ENCODE measurements at regions not wholly inside any gene's neighbourhood (a gene's known extent, or its start where the extent isn't known, plus 50 kb on each side); places are given as distances from the start of the nearest gene placed in this dataset.
A peak's percentile ranks its signal among the peaks of the same experiment; 100 is the strongest.
"Not testable (repeated sequence)": the region's sequence is repeated elsewhere in the genome, so short reads cannot be mapped to it uniquely, and the experiment has no call there.

GRCh38 chr21:9883571-9884282 lies 637.7 kb upstream of the TPTE start:
- not testable (repeated sequence) for DNase-seq (ENCODE audit: low spot score)

GRCh38 chr21:9888500-9888899 lies 632.9 kb upstream of the TPTE start:
- not testable (repeated sequence) for DNase-seq (ENCODE audit: low spot score)

DNA sequence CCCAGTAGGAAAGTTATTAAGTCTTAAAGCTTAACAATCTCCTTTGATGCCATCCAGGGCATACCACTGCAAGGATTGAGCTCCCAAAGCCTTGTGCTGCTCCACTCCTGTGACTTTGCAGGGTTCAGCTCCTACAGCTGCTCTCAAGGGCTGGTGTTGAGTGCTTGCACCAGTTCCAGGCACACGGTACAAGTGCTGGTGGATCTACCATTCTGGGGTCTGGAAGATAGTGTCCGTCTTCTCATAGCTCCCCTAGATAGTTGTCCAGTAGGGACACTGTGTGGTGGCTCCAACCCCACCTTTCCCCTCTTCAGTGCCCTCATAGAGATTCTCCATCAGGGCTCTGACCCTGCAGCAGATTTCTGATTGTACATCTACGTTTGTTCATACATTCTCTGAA lies 617.8 kb upstream of the TPTE start:
- peak; percentile 89 for DNase-seq (ENCODE audit: low spot score)

GRCh38 chr21:9914135-9914534 lies 607.2 kb upstream of the TPTE start:
- DNase-seq (ENCODE audit: low spot score): not testable (repeated sequence)

DNA sequence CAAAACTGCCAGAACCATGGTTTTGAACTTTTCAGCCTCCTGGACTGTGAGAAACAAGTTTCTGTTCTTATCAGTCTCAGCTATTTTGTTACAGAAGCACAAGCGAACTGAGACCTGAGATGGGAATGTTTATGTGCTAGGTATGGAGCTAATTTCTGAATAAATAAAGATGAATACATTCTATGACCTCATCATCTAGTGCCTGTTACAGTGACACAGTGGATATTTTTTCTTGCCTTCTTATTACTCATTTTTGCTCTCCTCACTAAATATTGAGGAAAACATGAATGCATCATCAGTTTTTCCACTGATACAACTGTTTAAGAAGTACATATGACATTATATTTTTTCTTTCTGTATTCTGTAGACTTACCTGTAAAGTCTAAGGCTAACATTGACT lies 601.9 kb upstream of the TPTE start:
- DNase-seq (ENCODE audit: low spot score): not testable (repeated sequence)

DNA sequence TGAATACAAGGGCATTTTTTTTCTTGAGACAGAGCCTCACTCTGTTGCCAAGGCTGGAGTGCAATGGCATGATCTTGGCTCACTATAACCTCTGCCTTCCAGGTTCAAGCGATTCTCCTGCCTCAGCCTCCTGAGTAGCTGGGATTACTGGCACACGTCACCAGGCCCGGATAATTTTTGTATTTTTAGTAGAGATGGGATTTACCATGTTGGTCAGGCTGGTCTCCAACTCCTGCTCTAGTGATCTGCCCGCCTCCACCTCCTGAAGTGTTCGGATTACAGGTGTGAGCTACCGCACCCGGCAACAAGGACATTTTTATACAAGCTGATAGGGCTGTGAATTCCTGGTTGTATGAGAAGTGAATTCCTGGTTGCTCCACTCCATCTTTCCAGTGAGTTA lies 577.7 kb upstream of the TPTE start:
- not testable (repeated sequence) for DNase-seq (ENCODE audit: low spot score)

DNA sequence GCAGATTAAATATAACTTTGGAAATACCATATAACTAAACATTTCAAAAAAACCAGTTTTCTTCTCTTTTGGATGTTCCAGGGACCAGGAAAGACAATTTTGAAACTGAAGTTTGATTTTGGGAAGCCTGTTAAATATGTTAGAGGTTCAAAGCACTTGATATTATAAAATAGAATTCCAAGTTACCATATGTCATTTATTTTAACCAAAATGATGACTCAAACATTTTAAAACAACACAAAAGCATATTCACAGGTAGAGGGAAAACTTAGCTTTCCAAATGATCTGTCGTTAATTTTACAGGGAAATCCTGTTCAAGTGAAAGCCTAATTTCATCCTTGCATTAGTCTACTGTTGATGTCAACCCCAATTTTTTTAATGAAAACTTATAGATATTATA lies 575.3 kb upstream of the TPTE start:
- not testable (repeated sequence) for DNase-seq (ENCODE audit: low spot score)

GRCh38 chr21:9949510-9950289 lies 571.7 kb upstream of the TPTE start:
- DNase-seq (ENCODE audit: low spot score): not testable (repeated sequence)

DNA sequence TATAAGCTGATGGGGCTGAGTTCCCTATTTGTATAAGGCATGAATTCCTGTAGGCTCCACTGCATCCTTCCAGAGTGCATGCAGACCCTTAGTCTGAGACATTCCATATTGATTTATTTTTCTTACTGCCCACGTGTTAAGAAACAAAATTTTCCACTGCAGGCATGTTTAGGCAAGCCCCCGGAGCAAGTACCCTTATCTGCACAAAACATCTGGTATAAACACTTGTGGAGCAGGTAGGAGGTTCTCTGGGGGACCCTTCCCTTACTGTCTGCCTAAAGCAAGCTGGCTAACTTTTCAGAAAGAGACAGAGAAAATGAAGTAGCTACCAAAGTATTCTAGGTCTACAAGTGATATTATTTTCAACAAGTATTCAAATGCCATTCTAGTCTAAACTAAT lies 571.0 kb upstream of the TPTE start:
- DNase-seq (ENCODE audit: low spot score): not testable (repeated sequence)

GRCh38 chr21:9958791-9959190 lies 562.6 kb upstream of the TPTE start:
- not testable (repeated sequence) for DNase-seq (ENCODE audit: low spot score)

DNA sequence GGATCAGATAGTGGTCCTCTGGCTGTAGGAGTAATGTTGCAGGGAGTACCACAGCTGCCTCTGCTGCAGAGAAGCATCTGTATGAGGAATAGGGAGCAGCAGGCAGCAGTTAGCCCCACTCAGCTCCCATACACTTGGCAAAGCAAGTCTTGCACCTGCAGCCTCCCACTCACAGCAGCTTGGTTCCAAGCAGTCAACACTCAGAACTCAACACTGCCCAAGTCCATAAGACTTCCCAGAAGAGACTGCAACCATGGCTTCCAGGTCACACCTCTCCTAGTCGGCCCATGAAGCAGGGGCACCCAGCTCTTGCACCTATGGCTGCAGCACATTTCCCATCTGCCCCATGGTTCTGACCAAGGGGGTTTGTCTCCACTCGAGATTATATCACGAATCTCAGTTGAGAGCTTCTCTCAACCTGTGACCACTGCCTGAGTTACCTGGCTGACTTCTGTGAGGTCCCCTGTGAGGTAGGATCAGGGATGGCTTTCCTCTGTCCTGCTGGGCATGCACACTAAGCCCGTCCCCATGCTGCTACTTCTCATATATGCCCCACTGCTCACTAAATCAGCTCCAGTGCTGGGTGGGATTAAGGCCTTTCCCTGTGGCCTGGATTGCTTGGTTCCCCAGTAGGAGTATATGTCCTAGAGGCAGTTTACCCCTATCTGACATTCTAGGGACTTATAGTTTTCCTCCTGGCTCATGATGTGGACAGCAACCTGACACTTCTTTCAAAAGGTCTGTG lies 562.0 kb upstream of the TPTE start:
- peak; percentile 88 for DNase-seq (ENCODE audit: low spot score)

DNA sequence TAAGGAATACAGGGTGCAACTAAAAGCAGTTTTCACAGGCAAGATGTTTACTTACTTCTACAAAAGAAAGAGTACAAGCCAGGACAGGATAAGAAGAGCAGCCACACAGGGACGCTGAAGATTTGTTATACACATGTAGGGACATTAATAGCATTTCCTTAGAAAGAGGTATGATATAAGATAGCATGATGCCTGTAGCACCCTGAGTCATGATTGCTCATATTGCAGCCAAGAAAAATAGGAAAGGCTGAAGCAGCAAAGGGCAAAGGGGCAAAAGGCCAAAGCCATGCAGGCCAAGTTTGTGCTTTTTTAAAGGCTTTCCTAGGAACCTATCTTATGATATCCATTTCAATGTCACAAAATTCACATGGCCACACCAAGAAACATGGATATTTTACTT lies 552.0 kb upstream of the TPTE start:
- DNase-seq (ENCODE audit: low spot score): not testable (repeated sequence)

DNA sequence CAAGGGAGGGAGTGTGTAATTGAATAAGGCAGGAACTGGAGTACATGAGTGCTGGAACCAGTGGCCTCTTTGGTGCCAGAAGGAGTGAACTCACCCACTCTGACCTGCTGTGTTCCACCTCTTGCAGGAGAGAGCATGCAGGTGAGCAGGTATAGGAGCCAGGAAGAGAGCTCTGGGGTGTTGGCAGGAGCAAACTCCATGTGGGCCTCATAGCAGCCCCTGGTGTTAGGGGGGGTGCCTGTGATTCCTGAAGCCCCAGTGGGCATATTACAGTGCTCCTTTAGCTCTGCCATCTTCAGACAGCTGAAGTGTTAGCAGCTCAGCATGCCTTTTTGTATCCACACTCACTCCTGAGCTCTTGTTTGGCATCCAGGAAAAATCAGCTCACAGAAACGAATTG lies 549.4 kb upstream of the TPTE start:
- DNase-seq (ENCODE audit: low spot score): not testable (repeated sequence)

DNA sequence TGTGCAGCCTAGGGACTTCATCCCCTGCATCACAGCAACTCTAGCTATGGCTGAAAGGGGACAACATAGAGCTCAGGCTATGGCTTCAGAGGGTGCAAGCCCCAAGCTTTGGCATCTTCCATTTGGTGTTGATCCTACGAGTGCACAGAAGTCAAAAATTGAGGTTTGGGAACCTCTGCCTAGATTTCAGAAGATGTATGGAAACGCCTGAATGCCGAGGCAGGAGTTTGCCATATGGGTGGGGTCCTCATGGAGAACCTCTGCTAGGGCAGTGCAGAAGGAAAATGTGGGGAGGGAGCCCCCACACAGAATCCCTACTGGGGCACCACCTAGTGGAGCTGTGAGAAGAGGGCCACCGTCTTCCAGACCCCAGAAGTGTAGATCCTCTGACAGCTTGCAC lies 543.0 kb upstream of the TPTE start:
- not testable (repeated sequence) for DNase-seq (ENCODE audit: low spot score)

GRCh38 chr21:9997507-9997906 lies 523.9 kb upstream of the TPTE start:
- not testable (repeated sequence) for DNase-seq (ENCODE audit: low spot score)

- not testable (repeated sequence) for DNase-seq (ENCODE audit: low spot score)
Measured at GRCh38 chr21:10002762-10003313, 518.5 kb upstream of the TPTE start.

DNA sequence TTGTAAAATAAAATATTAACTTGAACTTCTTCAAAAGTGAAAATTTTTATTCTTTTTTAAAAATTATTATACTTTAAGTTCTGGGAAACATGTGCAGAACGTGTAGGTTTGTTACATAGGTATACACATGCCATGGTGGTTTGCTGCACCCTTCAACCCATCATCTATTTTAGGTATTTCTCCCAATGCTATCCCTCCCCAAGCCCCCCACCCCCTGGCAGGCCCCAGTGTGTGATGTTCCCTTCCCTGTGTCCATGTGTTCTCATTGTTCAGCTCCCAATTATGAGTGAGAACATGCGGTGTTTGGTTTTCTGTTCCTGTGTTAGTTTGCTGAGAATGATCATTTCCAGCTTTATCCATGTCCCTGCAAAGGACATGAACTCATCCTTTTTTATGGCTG lies 515.6 kb upstream of the TPTE start:
- not testable (repeated sequence) for DNase-seq (ENCODE audit: low spot score)

GRCh38 chr21:10016991-10017390 lies 504.4 kb upstream of the TPTE start:
- not testable (repeated sequence) for DNase-seq (ENCODE audit: low spot score)

DNA sequence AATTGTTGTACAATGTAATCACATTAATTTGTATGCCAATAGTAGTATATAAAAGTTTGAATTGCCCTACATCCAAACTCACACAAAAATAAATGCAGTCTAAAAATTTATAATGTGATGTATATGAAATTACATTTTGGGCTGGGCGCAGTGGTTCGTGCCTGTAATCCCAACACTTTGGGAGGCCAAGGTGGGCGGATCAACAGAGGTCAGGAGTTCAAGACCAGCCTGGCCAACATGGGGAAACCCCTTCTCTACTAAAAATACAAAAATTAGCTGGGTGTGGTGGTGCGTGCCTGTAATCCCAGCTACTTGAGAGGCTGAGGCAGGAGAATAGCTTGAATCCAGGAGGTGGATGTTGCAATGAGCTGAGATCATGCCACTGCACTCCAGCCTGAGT lies 503.6 kb upstream of the TPTE start:
- not testable (repeated sequence) for DNase-seq (ENCODE audit: low spot score)

DNA sequence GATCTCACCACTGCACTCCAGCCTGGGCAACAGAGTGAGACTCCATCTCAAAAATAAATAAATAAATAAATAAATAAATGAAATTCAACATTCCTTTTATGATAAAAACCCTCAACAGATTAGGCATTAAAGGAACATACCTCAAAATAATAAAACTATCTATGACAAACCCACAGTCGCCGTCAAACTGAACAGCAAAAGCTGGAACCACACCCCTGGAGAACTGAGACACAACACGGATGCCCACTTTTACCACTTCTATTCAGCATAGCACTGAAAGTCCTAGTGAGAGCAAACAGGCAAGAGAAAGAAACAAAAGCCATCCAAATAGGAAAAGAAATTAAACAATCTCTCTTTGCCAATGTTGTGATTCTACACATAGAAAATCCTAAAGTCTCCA lies 499.9 kb upstream of the TPTE start:
- not testable (repeated sequence) for DNase-seq (ENCODE audit: low spot score)

- not testable (repeated sequence) for DNase-seq (ENCODE audit: low spot score)
Measured at GRCh38 chr21:10022745-10023144, 498.6 kb upstream of the TPTE start.
